ENCODE measurements at regions not wholly inside any gene's neighbourhood (a gene's known extent, or its start where the extent isn't known, plus 50 kb on each side); places are given as distances from the start of the nearest gene placed in this dataset.
"Not testable (repeated sequence)": the region's sequence is repeated elsewhere in the genome, so short reads cannot be mapped to it uniquely, and the experiment has no call there.

DNA sequence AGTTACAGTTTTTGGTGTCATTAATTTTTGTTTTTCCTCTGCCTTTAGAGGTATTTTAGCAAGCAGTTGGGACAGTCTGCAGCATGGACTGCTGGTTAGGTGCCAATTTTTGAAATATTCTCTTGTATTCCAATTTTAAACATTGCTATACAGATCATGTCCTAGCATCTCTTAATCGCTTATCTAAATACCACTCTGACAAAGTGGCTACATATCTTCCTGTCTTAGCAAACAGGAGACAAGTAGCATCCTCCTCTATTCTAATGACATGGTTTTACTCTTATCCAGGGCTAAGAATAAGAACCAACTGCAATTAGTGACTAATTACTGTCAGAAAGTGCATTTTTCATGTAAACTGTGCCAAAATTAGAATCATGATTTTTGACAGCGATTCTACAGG, 117.8 kb upstream of the ATP2B1 start:
- 70 to 82% methylated on average over 2 of the region's 2 CpGs for WGBS, 2 donors
- no peak for ATAC-seq
- no peak overlapping the region for H3K4me3 ChIP-seq
- no peak for DNase-seq
- no peak overlapping the region for H3K27ac ChIP-seq
- intact Hi-C loops (cut with DNase I) = no loop called here
- TF ChIP-seq, protein P1, sequence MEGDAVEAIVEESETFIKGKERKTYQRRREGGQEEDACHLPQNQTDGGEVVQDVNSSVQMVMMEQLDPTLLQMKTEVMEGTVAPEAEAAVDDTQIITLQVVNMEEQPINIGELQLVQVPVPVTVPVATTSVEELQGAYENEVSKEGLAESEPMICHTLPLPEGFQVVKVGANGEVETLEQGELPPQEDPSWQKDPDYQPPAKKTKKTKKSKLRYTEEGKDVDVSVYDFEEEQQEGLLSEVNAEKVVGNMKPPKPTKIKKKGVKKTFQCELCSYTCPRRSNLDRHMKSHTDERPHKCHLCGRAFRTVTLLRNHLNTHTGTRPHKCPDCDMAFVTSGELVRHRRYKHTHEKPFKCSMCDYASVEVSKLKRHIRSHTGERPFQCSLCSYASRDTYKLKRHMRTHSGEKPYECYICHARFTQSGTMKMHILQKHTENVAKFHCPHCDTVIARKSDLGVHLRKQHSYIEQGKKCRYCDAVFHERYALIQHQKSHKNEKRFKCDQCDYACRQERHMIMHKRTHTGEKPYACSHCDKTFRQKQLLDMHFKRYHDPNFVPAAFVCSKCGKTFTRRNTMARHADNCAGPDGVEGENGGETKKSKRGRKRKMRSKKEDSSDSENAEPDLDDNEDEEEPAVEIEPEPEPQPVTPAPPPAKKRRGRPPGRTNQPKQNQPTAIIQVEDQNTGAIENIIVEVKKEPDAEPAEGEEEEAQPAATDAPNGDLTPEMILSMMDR (IDR thresholded peaks at IDR 0.05) = no peak
- TF ChIP-seq POLR2A (IDR thresholded peaks at IDR 0.05) = no peak
- H3K9me3 ChIP-seq = no peaks in the 10 kb centered on the region
- H3K36me3 ChIP-seq (replicated peaks in 1 of 2; ENCODE audit: insufficient read depth in 1 of 2, low read depth in 2 of 2) = no peaks in the 10 kb centered on the region
- peaks cover 8% of the 10 kb centered on the region for H3K4me1 ChIP-seq
- no peaks in the 10 kb centered on the region for H3K27me3 ChIP-seq

DNA sequence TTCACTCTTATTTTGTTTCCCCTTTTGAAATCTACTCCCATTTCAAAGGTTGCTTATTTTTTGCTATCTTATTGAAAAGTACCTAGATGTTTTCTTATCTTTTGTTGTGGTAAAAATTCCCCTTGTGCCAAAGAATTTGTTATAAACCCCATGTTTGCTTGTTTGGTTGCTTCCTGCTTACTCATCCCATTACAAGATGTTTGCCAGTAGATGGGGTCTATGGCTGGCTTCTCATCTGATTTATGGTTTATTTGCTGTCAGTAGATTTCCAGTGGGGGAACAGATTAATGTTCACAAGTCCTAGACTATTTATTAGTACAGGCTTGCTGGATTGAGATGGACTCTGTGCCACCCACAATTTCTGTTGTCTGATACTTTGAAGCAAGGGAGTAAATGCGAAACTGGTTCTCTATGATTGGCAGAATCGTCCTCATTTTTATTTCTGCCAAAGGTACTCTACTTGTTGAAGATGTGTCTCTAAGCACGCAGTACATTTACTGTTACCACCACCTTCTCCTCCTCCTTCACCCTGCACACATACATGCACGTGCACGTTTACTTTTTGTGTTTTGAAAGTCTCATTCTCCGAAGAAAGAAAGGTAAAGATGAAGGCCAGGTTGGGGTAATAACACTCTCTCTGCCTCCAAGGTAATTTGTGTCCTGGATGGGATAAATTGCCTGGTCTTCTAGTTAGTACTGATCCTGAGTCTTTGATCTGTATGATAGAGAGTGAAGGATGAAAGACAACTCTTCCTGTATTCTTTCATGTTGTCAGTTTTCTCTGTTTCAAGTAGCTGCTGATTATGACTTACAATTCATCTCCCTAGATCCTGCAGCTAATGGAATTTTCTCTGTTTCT, 117.2 kb upstream of the ATP2B1 start:
- 56 to 61% methylated on average over 6 of the region's 6 CpGs for WGBS, 2 donors
- intact Hi-C loops (cut with DNase I) = no loop called here
- H3K9me3 ChIP-seq = no peaks in the 10 kb centered on the region
- DNase-seq (no peak), ATAC-seq (no peak)
- no peak overlapping the region for H3K4me3 ChIP-seq
- H3K4me1 ChIP-seq = peaks cover 8% of the 10 kb centered on the region
- no peak for TF ChIP-seq POLR2A (IDR thresholded peaks at IDR 0.05)
- TF ChIP-seq, protein P1 (IDR thresholded peaks at IDR 0.05) = no peak
- H3K27ac ChIP-seq = no peak overlapping the region
- no peaks in the 10 kb centered on the region for H3K27me3 ChIP-seq
- no peaks in the 10 kb centered on the region for H3K36me3 ChIP-seq (replicated peaks in 1 of 2; ENCODE audit: insufficient read depth in 1 of 2, low read depth in 2 of 2)

DNA sequence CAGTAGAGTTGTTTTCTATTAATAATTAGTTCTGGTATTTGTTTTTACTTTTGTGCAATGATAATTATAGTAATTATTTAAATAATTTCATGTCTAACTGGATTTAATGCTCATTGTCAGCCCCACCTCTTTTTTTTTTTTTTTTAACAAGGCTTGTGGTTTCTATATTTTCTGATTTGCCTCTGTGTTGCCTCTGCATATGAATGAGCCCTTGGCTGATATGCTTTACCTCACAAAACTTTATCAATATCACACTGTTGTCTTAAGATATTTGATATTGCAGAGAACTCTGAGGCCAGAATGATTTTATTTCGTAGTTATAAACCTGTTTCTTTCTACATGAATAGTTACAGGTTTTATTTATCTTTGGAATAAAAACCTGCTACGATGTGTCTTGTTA, 116.2 kb upstream of the ATP2B1 start:
- intact Hi-C loops (cut with DNase I) = no loop called here
- Histone ChIP-seq H3K36me3 (replicated peaks in 1 of 2; ENCODE audit: insufficient read depth in 1 of 2, low read depth in 2 of 2) (no peaks in the 10 kb centered on the region), H3K4me1 (peaks cover 8% of the 10 kb centered on the region), H3K9me3 (no peaks in the 10 kb centered on the region), H3K27ac (no peak overlapping the region), H3K4me3 (no peak overlapping the region), H3K27me3 (no peaks in the 10 kb centered on the region)
- TF ChIP-seq POLR2A (IDR thresholded peaks at IDR 0.05) = no peak
- TF ChIP-seq, protein P1 (IDR thresholded peaks at IDR 0.05) = no peak
- DNase-seq (no peak), ATAC-seq (no peak)
- WGBS, 2 donors = 61 to 65% methylated on average over 2 of the region's 2 CpGs

DNA sequence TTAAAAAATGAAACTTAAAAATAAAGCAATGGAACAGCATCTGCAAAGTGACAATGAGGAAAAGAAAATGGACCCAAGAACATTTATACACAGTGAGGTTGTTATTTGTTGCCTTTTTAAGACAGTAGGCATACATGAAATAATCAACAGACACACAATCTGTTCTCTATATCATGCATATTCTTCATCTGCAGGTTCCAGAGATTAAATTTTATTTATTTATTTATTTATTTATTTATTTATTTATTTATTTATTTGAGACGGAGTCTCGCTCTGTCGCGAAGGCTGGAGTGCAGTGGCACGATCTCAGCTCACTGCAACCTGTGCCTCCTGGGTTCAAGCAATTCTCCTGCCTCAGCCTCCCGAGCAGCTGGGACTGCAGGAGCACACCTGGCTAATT, 114.4 kb upstream of the ATP2B1 start:
- ATAC-seq; H3K4me1 ChIP-seq; H3K4me3 ChIP-seq; DNase-seq; H3K36me3 ChIP-seq (replicated peaks in 1 of 2; ENCODE audit: insufficient read depth in 1 of 2, low read depth in 2 of 2); H3K27me3 ChIP-seq; H3K9me3 ChIP-seq; intact Hi-C loops (cut with DNase I); H3K27ac ChIP-seq: not testable (repeated sequence)
- 93 to 95% methylated on average over 6 of the region's 6 CpGs for WGBS, 2 donors

DNA sequence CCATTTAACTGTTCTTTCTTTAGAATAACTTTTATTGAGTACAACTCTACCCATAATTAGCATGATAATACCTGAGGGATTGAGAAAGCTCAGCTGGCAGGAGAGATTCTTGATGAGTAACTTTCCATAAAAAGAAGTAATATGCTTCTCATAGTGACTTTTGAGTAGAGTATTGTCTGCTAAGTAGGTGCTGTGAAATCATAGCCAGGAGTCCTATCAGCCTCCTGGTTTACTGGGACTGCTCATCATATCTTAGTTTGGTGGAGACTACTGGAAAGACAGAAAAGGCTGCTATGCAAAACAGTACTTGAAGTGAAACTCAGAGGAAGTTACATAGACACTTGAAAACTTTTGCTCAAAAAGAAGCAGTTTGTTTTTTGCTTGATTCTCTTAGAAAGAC, 113.3 kb upstream of the ATP2B1 start:
- H3K36me3 ChIP-seq (replicated peaks in 1 of 2; ENCODE audit: insufficient read depth in 1 of 2, low read depth in 2 of 2) = no peaks in the 10 kb centered on the region
- no peaks in the 10 kb centered on the region for H3K9me3 ChIP-seq
- TF ChIP-seq POLR2A (IDR thresholded peaks at IDR 0.05) = no peak
- TF ChIP-seq, protein P1 (IDR thresholded peaks at IDR 0.05) = no peak
- intact Hi-C loops (cut with DNase I) = no loop called here
- no peak for ATAC-seq
- no peak overlapping the region for H3K4me3 ChIP-seq
- H3K4me1 ChIP-seq = peaks cover 8% of the 10 kb centered on the region
- DNase-seq = no peak
- H3K27ac ChIP-seq = no peak overlapping the region
- no peaks in the 10 kb centered on the region for H3K27me3 ChIP-seq
